H9 (cell line): ENCODE measurements at regions not wholly inside any gene's neighbourhood (a gene's known extent, or its start where the extent isn't known, plus 50 kb on each side); places are given as distances from the start of the nearest gene placed in this dataset.

ENCODE experiments used
- DNase-seq: peaks from one replicate; pipeline ENCODE4 v3.0.0-alpha.2; 2017
- H2AFZ ChIP-seq: one replicate; pipeline ENCODE4 v1.6.1; 2013; ENCODE audit warnings: mild to moderate bottlenecking, low read length, control low read depth, moderate library complexity
- H2AK5ac ChIP-seq: 2 replicates; pipeline ENCODE4 v1.6.1; 2013; ENCODE audit warnings: low read length, control low read depth, mixed read lengths; ENCODE audit not compliant: insufficient read length
- H2BK120ac ChIP-seq: one replicate; pipeline ENCODE4 v1.6.1; 2013; ENCODE audit warnings: low read depth, mild to moderate bottlenecking, low read length, control low read depth, inconsistent platforms; ENCODE audit not compliant: poor library complexity, severe bottlenecking
- H2BK12ac ChIP-seq: 2 replicates; pipeline ENCODE4 v1.6.1; 2013; ENCODE audit warnings: low read length, control low read depth, mixed read lengths, low read depth; ENCODE audit not compliant: insufficient read length
- H2BK15ac ChIP-seq: 2 replicates; pipeline ENCODE4 v1.6.1; 2013; ENCODE audit warnings: low read depth, low read length, control low read depth
- H2BK20ac ChIP-seq: one replicate; pipeline ENCODE4 v1.6.1; 2013; ENCODE audit warnings: low read depth, mild to moderate bottlenecking, low read length, control low read depth, inconsistent platforms; ENCODE audit not compliant: poor library complexity, severe bottlenecking
- H2BK5ac ChIP-seq: 2 replicates; pipeline ENCODE4 v1.6.1; 2013; ENCODE audit warnings: low read length, control low read depth, mixed read lengths; ENCODE audit not compliant: insufficient read length
- H3K14ac ChIP-seq: 2 replicates; pipeline ENCODE4 v1.6.1; 2013; ENCODE audit warnings: low read length, control low read depth; ENCODE audit not compliant: insufficient read depth
- H3K18ac ChIP-seq: 2 replicates; pipeline ENCODE4 v1.6.1; 2013; ENCODE audit warnings: low read depth, mild to moderate bottlenecking, mixed read lengths, low read length, control low read depth; ENCODE audit not compliant: insufficient read length
- H3K23ac ChIP-seq: 2 replicates; pipeline ENCODE4 v1.6.1; 2013; ENCODE audit warnings: low read length, control low read depth, mixed read lengths, low read depth; ENCODE audit not compliant: insufficient read length
- H3K23me2 ChIP-seq: 2 replicates; pipeline ENCODE4 v1.6.1; 2013; ENCODE audit warnings: low read depth, mild to moderate bottlenecking, mixed read lengths, low read length, control low read depth; ENCODE audit not compliant: insufficient read length, poor library complexity, severe bottlenecking
- H3K27ac ChIP-seq: 2 replicates; pipeline ENCODE4 v1.5.1; 2013; ENCODE audit warnings: low read length, control low read depth, mixed read lengths, low read depth; ENCODE audit not compliant: insufficient read length
- H3K27me3 ChIP-seq: 2 replicates; pipeline ENCODE4 v1.6.1; 2013; ENCODE audit warnings: low read length, control low read depth, inconsistent platforms; ENCODE audit not compliant: insufficient read depth
- H3K4ac ChIP-seq: 2 replicates; pipeline ENCODE4 v1.6.1; 2013; ENCODE audit warnings: low read depth, mild to moderate bottlenecking, control low read depth, inconsistent platforms, low read length, moderate library complexity
- H3K4me1 ChIP-seq: 2 replicates; pipeline ENCODE4 v1.6.1; 2013; ENCODE audit warnings: low read length, control low read depth, inconsistent platforms; ENCODE audit not compliant: insufficient read depth
- H3K4me2 ChIP-seq: 2 replicates; pipeline ENCODE4 v1.6.1; 2013; ENCODE audit warnings: low read length, control low read depth, mixed read lengths; ENCODE audit not compliant: insufficient read length, insufficient read depth
- H3K56ac ChIP-seq: 2 replicates; pipeline ENCODE4 v1.6.1; 2013; ENCODE audit warnings: low read depth, mild to moderate bottlenecking, mixed read lengths, low read length, control low read depth; ENCODE audit not compliant: insufficient read length
- H3K79me1 ChIP-seq: 2 replicates; pipeline ENCODE4 v1.6.1; 2013; ENCODE audit warnings: low read depth, mild to moderate bottlenecking, moderate library complexity, low read length, control low read depth, inconsistent platforms; ENCODE audit not compliant: insufficient read depth, poor library complexity, severe bottlenecking
- H3K79me2 ChIP-seq: 2 replicates; pipeline ENCODE4 v1.6.1; 2013; ENCODE audit warnings: low read length, control low read depth, inconsistent platforms; ENCODE audit not compliant: insufficient read depth
- H3K9ac ChIP-seq: 2 replicates; pipeline ENCODE4 v1.6.1; 2013; ENCODE audit warnings: low read length, control low read depth, mixed read lengths; ENCODE audit not compliant: insufficient read length; ENCODE audit errors: extremely low read depth
- H3K9me3 ChIP-seq: one replicate; pipeline ENCODE4 v1.6.1; 2013; ENCODE audit warnings: low read depth, low read length, inconsistent platforms; ENCODE audit not compliant: control insufficient read depth
- H3T11ph ChIP-seq: one replicate; pipeline ENCODE4 v1.6.1; 2013; ENCODE audit warnings: mild to moderate bottlenecking, low read length, control low read depth, inconsistent platforms
- H4K20me1 ChIP-seq: one replicate; pipeline ENCODE4 v1.6.1; 2013; ENCODE audit not compliant: control insufficient read depth, insufficient read length, insufficient read depth
- H4K5ac ChIP-seq: 2 replicates; pipeline ENCODE4 v1.6.1; 2013; ENCODE audit warnings: low read depth, mild to moderate bottlenecking, mixed read lengths, low read length, control low read depth; ENCODE audit not compliant: insufficient read length
- H4K8ac ChIP-seq: replicated peaks from 2 replicates; pipeline ENCODE4 v1.6.1; 2013; ENCODE audit warnings: low read length, control low read depth, mixed read lengths, low read depth; ENCODE audit not compliant: insufficient read length
- H4K91ac ChIP-seq: 2 replicates; pipeline ENCODE4 v1.6.1; 2013; ENCODE audit warnings: low read depth, mild to moderate bottlenecking, moderate library complexity, mixed read lengths, low read length, control low read depth; ENCODE audit not compliant: insufficient read length
- H3K27ac Mint-ChIP-seq, 3 experiments: 2 replicates in 2 of 3; 3 replicates in 1 of 3; pipeline ENCODE4 v1.8.0; 2020 to 2021; ENCODE audit warnings: mixed read lengths in 3 of 3, mild to moderate bottlenecking in 1 of 3, moderate library complexity in 1 of 3
- H3K27me3 Mint-ChIP-seq: 2 replicates; pipeline ENCODE4 v1.8.0; 2021; ENCODE audit warnings: low read depth, mild to moderate bottlenecking, moderate library complexity, mixed read lengths
- H3K36me3 Mint-ChIP-seq, 3 experiments: 2 replicates in 2 of 3; 3 replicates in 1 of 3; pipeline ENCODE4 v1.8.0; 2020 to 2021; ENCODE audit warnings: low read depth in 3 of 3, mixed read lengths in 3 of 3; ENCODE audit not compliant: insufficient read depth in 1 of 3
- H3K4me1 Mint-ChIP-seq, 2 experiments: 2 replicates each; pipeline ENCODE4 v1.8.0; 2020; ENCODE audit warnings: mixed read lengths in 2 of 2
- H3K4me3 Mint-ChIP-seq, 2 experiments: 2 replicates in 1 of 2; 3 replicates in 1 of 2; pipeline ENCODE4 v1.8.0; 2020 to 2021; ENCODE audit warnings: mild to moderate bottlenecking in 2 of 2, mixed read lengths in 2 of 2, moderate library complexity in 1 of 2
- H3K9me3 Mint-ChIP-seq, 2 experiments: 2 replicates in 1 of 2; 3 replicates in 1 of 2; pipeline ENCODE4 v1.8.0; 2020; ENCODE audit warnings: mild to moderate bottlenecking in 2 of 2, mixed read lengths in 2 of 2, moderate library complexity in 1 of 2
- CTCF ChIP-seq: fragments of 200-600 bp; sonication (generic); conservative IDR thresholded peaks from 3 replicates; pipeline ENCODE4 v1.8.0; 2021; ENCODE audit warnings: antibody characterized with exemption, mild to moderate bottlenecking
- WGBS: extraction: QIAGEN DNeasy Blood & Tissue Kit; methylation state at CpG from one replicate; pipeline ENCODE4 v1.1.7; 2013; ENCODE audit warnings: missing lambda C conversion rate, low lambda C conversion rate, mixed read lengths; ENCODE audit not compliant: insufficient read length; ENCODE audit errors: extremely low coverage; 5-methylcytosine and 5-hydroxymethylcytosine counted together

GRCh38 chr12:3933819-3934192 is 60.6 kb upstream of the PARP11 start:
- Histone ChIP-seq H2BK20ac (no peak overlapping the region), H3K27me3 (no peaks in the 10 kb centered on the region), H4K5ac (no peak overlapping the region), H3K9ac (no peak overlapping the region), H3K18ac (no peak overlapping the region), H2BK120ac (no peak overlapping the region), H2AK5ac (no peak overlapping the region), H2BK15ac (no peak overlapping the region), H3K79me1 (no peaks in the 10 kb centered on the region), H3K79me2 (no peaks in the 10 kb centered on the region), H3K23ac (no peak overlapping the region), H3K56ac (no peak overlapping the region), H2AFZ (no peak overlapping the region), H4K91ac (no peak overlapping the region), H3K27ac (no peak overlapping the region), H2BK12ac (no peak overlapping the region), H3T11ph (no peak overlapping the region), H3K4me2 (no peak overlapping the region), H4K20me1 (no peaks in the 10 kb centered on the region), H2BK5ac (no peak overlapping the region), H4K8ac (no peak overlapping the region), H3K14ac (no peak overlapping the region), H3K23me2 (no peaks in the 10 kb centered on the region), H3K4me1 (peaks cover 3% of the 10 kb centered on the region; the same call in 1 of the 2 replicates), H3K9me3 (no peaks in the 10 kb centered on the region), H3K4ac (no peak overlapping the region)
- no peak overlapping the region for H3K4me3 Mint-ChIP-seq
- no peaks in the 10 kb centered on the region for H3K36me3 Mint-ChIP-seq
- peaks cover 32 to 34% of the 10 kb centered on the region in 2 experiments for H3K4me1 Mint-ChIP-seq
- H3K9me3 Mint-ChIP-seq, result no peaks in the 10 kb centered on the region; a peak in 1 of 5 replicates
- no CpG with 5 or more reads among the region's 1 CpG for WGBS
- no peak for DNase-seq
- no peak overlapping the region for H3K27ac Mint-ChIP-seq
- no peak for TF ChIP-seq CTCF
- H3K27me3 Mint-ChIP-seq, result peaks cover 18% of the 10 kb centered on the region
